Ovary (tissue), 7 donors: ENCODE measurements at regions not wholly inside any gene's neighbourhood (a gene's known extent, or its start where the extent isn't known, plus 50 kb on each side); places are given as distances from the start of the nearest gene placed in this dataset.

Experiments
- DNase-seq, 5 donors: peaks; one replicate each; pipeline ENCODE4 v3.0.0-alpha.2; 2019 to 2020
- H3K27ac ChIP-seq, 2 donors: fragments of 200-600 bp; one replicate each; pipeline versions ENCODE4 v1.5.1 to v1.8.0; 2019 to 2022
- H3K27me3 ChIP-seq: fragments of 200-600 bp; one replicate; pipeline ENCODE4 v1.8.0; 2022
- H3K36me3 ChIP-seq: fragments of 200-600 bp; sonication (generic); one replicate; pipeline ENCODE4 v1.5.1; 2019
- H3K4me1 ChIP-seq: one replicate; pipeline ENCODE4 v1.8.1; 2013; ENCODE audit warnings: mild to moderate bottlenecking, moderate library complexity; ENCODE audit not compliant: insufficient read depth
- H3K4me3 ChIP-seq: fragments of 200-600 bp; sonication (generic); one replicate; pipeline ENCODE4 v1.5.1; 2017
- H3K9me3 ChIP-seq, 2 donors: fragments of 200-600 bp in 1 of 2; sonication (generic) in 1 of 2; one replicate each; pipeline versions ENCODE4 v1.5.1 to v1.8.1; 2013 to 2019; ENCODE audit warnings: mild to moderate bottlenecking in 1 of 2, moderate library complexity in 1 of 2
- CTCF ChIP-seq, 3 donors: fragments of 450-650 bp in 2 of 3; fragments of 200-600 bp in 1 of 3; IDR thresholded peaks; one replicate each; pipeline versions ENCODE4 v1.5.1 to v1.8.0; 2016 to 2022; ENCODE audit warnings: antibody characterized with exemption in 3 of 3, mild to moderate bottlenecking in 1 of 3
- EP300 ChIP-seq: sonication (generic); formaldehyde crosslinking; IDR thresholded peaks from one replicate; pipeline ENCODE4 v1.6.1; 2017; ENCODE audit warnings: antibody characterized with exemption
- POLR2A ChIP-seq: fragments of 450-650 bp; IDR thresholded peaks from one replicate; pipeline ENCODE4 v1.6.1; 2017; ENCODE audit warnings: antibody characterized with exemption, mild to moderate bottlenecking, moderate library complexity
- WGBS, 3 donors: extraction: QIAGEN DNeasy Blood & Tissue Kit in 1 of 3; methylation state at CpG; one replicate each; pipeline versions ENCODE4 v1.1.5 to v1.1.7; 2013 to 2017; 5-methylcytosine and 5-hydroxymethylcytosine counted together
- intact Hi-C, 4 donors: fragments of 100-400 bp; cut with DNase I; formaldehyde crosslinking; loops; one replicate each; pipeline versions ENCODE4 v1.11.0 to v1.15.1; 2022 to 2023
- donor health status: DM: no; HTN: no; CAD: no; lungs with moderate emphysema.
- donor health status: DM: no; HTN: no; CAD: no.
- donor health status: Bipolar disorder and iron deficiency.
- donor health status: DM: no; HTN: no; CAD: no.
- donor health status: DM: yes; HTN: yes; CAD: no.

GRCh38 chr6:167643223-167643622 is 183.5 kb upstream of the AFDN start:
- 87 to 94% (median 93%) methylated on average over 9 of the region's 9 CpGs for WGBS, 3 donors
- intact Hi-C loops: no loop called here
- Histone ChIP-seq H3K27me3 (no peaks in the 10 kb centered on the region), H3K4me3 (no peak overlapping the region), H3K27ac (no peak overlapping the region), H3K36me3 (no peaks in the 10 kb centered on the region), H3K4me1 (peaks cover 3% of the 10 kb centered on the region), H3K9me3 (no peaks in the 10 kb centered on the region)
- DNase-seq: no peak
- TF ChIP-seq CTCF (IDR thresholded peaks at IDR 0.05) (no peak), POLR2A (no peak), EP300 (no peak)

- Histone ChIP-seq H3K9me3 (no peaks in the 10 kb centered on the region), H3K4me1 (peaks cover 3% of the 10 kb centered on the region), H3K36me3 (no peaks in the 10 kb centered on the region), H3K27ac (no peak overlapping the region), H3K27me3 (no peaks in the 10 kb centered on the region), H3K4me3 (no peak overlapping the region)
- no peak for TF ChIP-seq POLR2A
- TF ChIP-seq EP300: no peak
- no peak for TF ChIP-seq CTCF (IDR thresholded peaks at IDR 0.05)
- intact Hi-C loops: no loop called here
- 90 to 94% (median 94%) methylated on average over 11 of the region's 11 CpGs for WGBS, 3 donors
- DNase-seq: no peak
These were observed 183.0 kb upstream of the AFDN start for GRCh38 chr6:167643716-167644115.

GRCh38 chr6:167644412-167645132 is 182.1 kb upstream of the AFDN start:
- H3K36me3 ChIP-seq: no peaks in the 10 kb centered on the region
- TF ChIP-seq EP300: no peak
- no peak for TF ChIP-seq POLR2A
- TF ChIP-seq CTCF (IDR thresholded peaks at IDR 0.05): no peak
- H3K9me3 ChIP-seq: no peaks in the 10 kb centered on the region
- WGBS, 3 donors: 78 to 85% (median 81%) methylated on average over 21 of the region's 21 CpGs
- intact Hi-C loops: no loop called here
- H3K4me3 ChIP-seq: no peak overlapping the region
- no peaks in the 10 kb centered on the region for H3K27me3 ChIP-seq
- H3K27ac ChIP-seq: no peak overlapping the region
- H3K4me1 ChIP-seq: peaks cover 3% of the 10 kb centered on the region
- DNase-seq: no peak

- no peak overlapping the region for H3K4me3 ChIP-seq
- WGBS, 3 donors: 89 to 95% (median 93%) methylated on average over 8 of the region's 8 CpGs
- TF ChIP-seq POLR2A (no peak), CTCF (IDR thresholded peaks at IDR 0.05) (no peak), EP300 (no peak)
- H3K4me1 ChIP-seq: peaks cover 3% of the 10 kb centered on the region
- H3K9me3 ChIP-seq: no peaks in the 10 kb centered on the region
- DNase-seq: no peak
- intact Hi-C loops: no loop called here
- H3K27me3 ChIP-seq: no peaks in the 10 kb centered on the region
- H3K36me3 ChIP-seq: no peaks in the 10 kb centered on the region
- no peak overlapping the region for H3K27ac ChIP-seq
These were observed 181.3 kb upstream of the AFDN start for GRCh38 chr6:167645368-167645767.
